ENCODE measurements at regions not wholly inside any gene's neighbourhood (a gene's known extent, or its start where the extent isn't known, plus 50 kb on each side); places are given as distances from the start of the nearest gene placed in this dataset.
A peak's percentile ranks its signal among the peaks of the same experiment; 100 is the strongest.

- no peak for DNase-seq
Observed at GRCh38 chr5:4480528-4481349, 659.4 kb upstream of the ADAMTS16 start.

GRCh38 chr5:4487581-4487980, 652.5 kb upstream of the ADAMTS16 start:
- no peak for DNase-seq

- DNase-seq: peak in 29 of 56 donors; percentile 1 to 38 (median 14)
Observed at GRCh38 chr5:4511996-4512656, 628.0 kb upstream of the ADAMTS16 start.

- no peak for DNase-seq
Observed at GRCh38 chr5:4513381-4513780, 626.7 kb upstream of the ADAMTS16 start.

- DNase-seq: no peak
Observed at GRCh38 chr5:4514067-4514648, 626.0 kb upstream of the ADAMTS16 start.

- DNase-seq: no peak
Observed at GRCh38 chr5:4518903-4519672, 621.0 kb upstream of the ADAMTS16 start.

- no peak for DNase-seq
Observed at GRCh38 chr5:4520559-4520958, 619.6 kb upstream of the ADAMTS16 start.

- DNase-seq: no peak
Observed at GRCh38 chr5:4523038-4523437, 617.1 kb upstream of the ADAMTS16 start.

- no peak for DNase-seq
Observed at GRCh38 chr5:4531756-4532704, 608.1 kb upstream of the ADAMTS16 start.

- DNase-seq: no peak
Observed at GRCh38 chr5:4532705-4533080, 607.4 kb upstream of the ADAMTS16 start.

GRCh38 chr5:4533457-4534105, 606.5 kb upstream of the ADAMTS16 start:
- DNase-seq: no peak

GRCh38 chr5:4537489-4537888, 602.6 kb upstream of the ADAMTS16 start:
- DNase-seq: no peak

- no peak for DNase-seq
Observed at GRCh38 chr5:4540375-4541173, 599.6 kb upstream of the ADAMTS16 start.

GRCh38 chr5:4541334-4541733, 598.8 kb upstream of the ADAMTS16 start:
- DNase-seq: no peak

GRCh38 chr5:4542145-4542778, 597.9 kb upstream of the ADAMTS16 start:
- no peak for DNase-seq

- DNase-seq: no peak
Observed at GRCh38 chr5:4544049-4544670, 596.0 kb upstream of the ADAMTS16 start.

GRCh38 chr5:4547547-4547946, 592.6 kb upstream of the ADAMTS16 start:
- no peak for DNase-seq

- no peak for DNase-seq
Observed at GRCh38 chr5:4548341-4548740, 591.8 kb upstream of the ADAMTS16 start.
